GM12873 (cell line): ENCODE measurements at regions not wholly inside any gene's neighbourhood (a gene's known extent, or its start where the extent isn't known, plus 50 kb on each side); places are given as distances from the start of the nearest gene placed in this dataset.

Source experiments
- CTCF ChIP-seq: IDR thresholded peaks from 2 replicates; pipeline ENCODE4 v1.5.1; 2012; ENCODE audit warnings: low read depth, mild to moderate bottlenecking, moderate library complexity, low read length, control low read depth; ENCODE audit not compliant: insufficient read depth; ENCODE audit errors: missing control alignments

DNA sequence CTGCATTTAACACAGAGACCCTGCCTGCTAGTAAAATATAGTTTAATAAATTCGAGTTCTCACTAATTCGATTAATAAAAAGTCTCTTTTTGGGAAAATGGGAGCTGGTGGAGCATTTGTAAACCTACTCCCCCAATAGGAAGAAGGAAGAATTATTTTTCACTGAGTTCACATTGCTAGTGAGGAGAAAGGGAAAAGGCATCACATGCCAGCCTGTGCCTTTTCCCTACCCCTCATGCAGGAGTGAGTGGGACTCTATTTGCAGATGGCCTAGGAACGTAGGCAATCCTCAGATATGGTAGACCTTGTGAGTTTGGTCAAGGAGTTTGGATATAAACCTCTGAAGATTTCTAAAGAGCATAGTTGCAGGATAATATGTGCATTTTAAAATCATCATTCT is 218.4 kb upstream of the TRIB2 start:
- TF ChIP-seq CTCF = no peak

GRCh38 chr2:12498704-12499103 is 218.0 kb upstream of the TRIB2 start:
- no peak for TF ChIP-seq CTCF

DNA sequence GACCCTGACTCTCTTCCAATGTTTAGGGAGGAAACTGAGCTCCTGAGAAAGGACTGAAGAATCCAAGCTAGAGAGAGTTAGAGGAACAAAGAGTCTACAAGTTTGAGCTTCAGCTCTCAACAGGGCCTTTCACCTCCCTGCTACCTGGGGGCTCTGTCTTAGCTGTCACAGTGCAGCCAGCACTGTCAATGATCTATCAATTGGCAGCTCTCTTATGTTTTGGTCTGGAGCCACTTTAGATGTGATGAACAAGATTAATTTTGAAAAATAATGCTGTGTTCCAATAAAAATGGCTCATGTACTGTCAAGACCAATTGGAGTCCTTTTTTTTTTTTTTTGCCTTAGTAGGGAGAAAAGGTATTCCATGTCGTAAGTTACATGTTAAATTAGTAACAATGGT is 215.8 kb upstream of the TRIB2 start:
- TF ChIP-seq CTCF = no peak

- no peak for TF ChIP-seq CTCF
Measured at GRCh38 chr2:12501469-12502158, 215.1 kb upstream of the TRIB2 start.

DNA sequence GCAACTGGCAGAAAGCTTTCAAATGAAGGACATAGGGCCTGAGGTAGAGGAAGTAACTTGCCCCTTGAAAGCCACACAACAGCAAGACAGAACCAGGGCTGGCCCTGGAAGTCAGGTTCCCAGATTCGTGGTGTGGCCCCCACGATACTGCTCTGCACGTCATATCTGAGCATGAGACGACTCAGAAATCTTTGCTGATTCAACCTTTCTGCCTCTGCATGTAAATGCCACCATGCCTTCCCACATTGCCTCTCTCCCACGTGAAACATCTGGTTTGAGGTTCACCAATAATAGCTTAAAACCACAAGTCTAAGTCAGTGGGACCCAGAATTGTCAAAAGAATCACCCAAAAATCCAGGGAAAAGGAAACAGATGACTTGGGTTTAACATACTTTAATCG is 214.0 kb upstream of the TRIB2 start:
- TF ChIP-seq CTCF = no peak

GRCh38 chr2:12504443-12504842 is 212.3 kb upstream of the TRIB2 start:
- TF ChIP-seq CTCF = no peak

GRCh38 chr2:12506846-12507245 is 209.9 kb upstream of the TRIB2 start:
- TF ChIP-seq CTCF = no peak
